Activated T-helper 17 cell treated with anti-CD3 and anti-CD28 coated beads, Interleukin-2, amount 50 U/mL, for 72 hours (primary cell): ENCODE measurements at regions not wholly inside any gene's neighbourhood (a gene's known extent, or its start where the extent isn't known, plus 50 kb on each side); places are given as distances from the start of the nearest gene placed in this dataset.
"Not testable (repeated sequence)": the region's sequence is repeated elsewhere in the genome, so short reads cannot be mapped to it uniquely, and the experiment has no call there.

ENCODE experiments used
- ATAC-seq: fragments of 150-1000 bp; cut with Tn5 transposase; replicated peaks from 2 replicates; pipeline ENCODE4 v1.10.0; 2021; ENCODE audit warnings: mild to moderate bottlenecking, moderate library complexity
- H3K27ac Mint-ChIP-seq: one replicate; pipeline ENCODE4 v1.8.0; 2022; ENCODE audit warnings: mixed read lengths
- H3K27me3 Mint-ChIP-seq: one replicate; pipeline ENCODE4 v1.8.0; 2022; ENCODE audit warnings: mixed read lengths
- H3K36me3 Mint-ChIP-seq: one replicate; pipeline ENCODE4 v1.8.0; 2022; ENCODE audit warnings: low read depth, mild to moderate bottlenecking, mixed read lengths
- H3K4me1 Mint-ChIP-seq: one replicate; pipeline ENCODE4 v1.8.0; 2022; ENCODE audit warnings: mixed read lengths
- H3K4me3 Mint-ChIP-seq: one replicate; pipeline ENCODE4 v1.8.0; 2022; ENCODE audit warnings: mild to moderate bottlenecking, mixed read lengths
- H3K9me3 Mint-ChIP-seq: one replicate; pipeline ENCODE4 v1.8.0; 2022; ENCODE audit warnings: mixed read lengths

DNA sequence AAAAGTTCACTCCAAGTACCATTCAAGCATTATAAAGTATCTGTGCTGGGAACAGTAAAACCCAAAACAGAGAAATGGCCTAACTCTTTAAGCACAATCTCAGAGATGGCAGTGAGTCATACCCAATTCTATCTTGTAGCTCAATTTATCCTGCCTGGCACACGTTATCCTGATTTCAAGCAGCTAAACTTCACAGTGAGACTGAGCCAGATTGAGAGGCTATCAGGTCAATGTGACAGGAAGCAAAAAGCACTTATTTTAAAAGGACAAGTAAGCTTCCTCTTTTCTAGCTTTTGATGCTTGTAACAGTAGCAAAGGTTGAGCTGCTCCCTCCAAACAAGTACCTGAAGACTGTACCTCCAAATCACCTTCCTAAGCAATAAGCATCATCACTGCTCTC lies 324.9 kb downstream of the NAF1 start:
- Mint-ChIP-seq H3K36me3 (no peaks in the 10 kb centered on the region), H3K27ac (no peak overlapping the region), H3K27me3 (no peaks in the 10 kb centered on the region), H3K4me1 (no peaks in the 10 kb centered on the region), H3K9me3 (peaks cover 4% of the 10 kb centered on the region), H3K4me3 (no peak overlapping the region)
- no peak for ATAC-seq

DNA sequence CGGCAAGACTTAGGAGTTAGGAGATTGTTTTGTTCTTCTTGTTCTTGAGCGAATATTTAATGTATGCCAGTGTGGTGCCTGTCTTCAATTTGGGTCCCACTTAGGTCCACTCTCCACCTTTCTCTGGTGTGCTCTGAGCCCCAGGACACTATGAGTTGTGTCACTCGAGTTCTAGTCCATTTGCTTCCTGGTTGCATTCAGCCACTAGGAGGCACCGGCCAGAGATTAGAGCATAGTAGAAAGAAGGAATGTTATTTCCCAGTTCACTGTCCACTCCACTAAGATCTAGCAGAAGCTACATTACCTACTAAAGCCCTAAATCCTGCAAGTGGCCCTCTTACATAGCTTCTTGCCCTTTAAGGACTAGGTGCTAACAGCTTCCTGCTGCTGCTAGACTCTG lies 326.9 kb downstream of the NAF1 start:
- Mint-ChIP-seq H3K4me1 (no peaks in the 10 kb centered on the region), H3K4me3 (no peak overlapping the region), H3K27ac (no peak overlapping the region), H3K9me3 (peaks cover 4% of the 10 kb centered on the region), H3K27me3 (no peaks in the 10 kb centered on the region), H3K36me3 (no peaks in the 10 kb centered on the region)
- no peak for ATAC-seq

DNA sequence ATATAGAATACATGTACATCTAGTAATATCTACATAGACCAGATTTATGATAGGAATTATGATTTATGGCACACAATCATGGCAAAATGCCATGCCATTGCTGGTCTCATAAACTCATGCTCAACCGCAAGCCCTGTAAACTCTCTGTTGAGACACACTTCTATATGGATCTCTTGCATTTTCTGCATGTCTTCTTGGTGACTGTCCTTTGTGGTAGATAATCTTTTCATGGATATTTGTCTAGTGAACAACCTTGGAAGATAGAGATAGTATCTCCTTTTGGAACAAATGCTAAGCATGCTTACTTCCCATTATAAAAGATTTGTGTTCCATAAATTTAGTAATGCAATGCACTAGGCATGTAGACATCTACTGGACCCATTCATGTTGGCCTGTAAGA lies 328.0 kb downstream of the NAF1 start:
- no peak for ATAC-seq
- Mint-ChIP-seq H3K36me3 (no peaks in the 10 kb centered on the region), H3K4me1 (no peaks in the 10 kb centered on the region), H3K4me3 (no peak overlapping the region), H3K27ac (no peak overlapping the region), H3K27me3 (no peaks in the 10 kb centered on the region), H3K9me3 (peaks cover 4% of the 10 kb centered on the region)

DNA sequence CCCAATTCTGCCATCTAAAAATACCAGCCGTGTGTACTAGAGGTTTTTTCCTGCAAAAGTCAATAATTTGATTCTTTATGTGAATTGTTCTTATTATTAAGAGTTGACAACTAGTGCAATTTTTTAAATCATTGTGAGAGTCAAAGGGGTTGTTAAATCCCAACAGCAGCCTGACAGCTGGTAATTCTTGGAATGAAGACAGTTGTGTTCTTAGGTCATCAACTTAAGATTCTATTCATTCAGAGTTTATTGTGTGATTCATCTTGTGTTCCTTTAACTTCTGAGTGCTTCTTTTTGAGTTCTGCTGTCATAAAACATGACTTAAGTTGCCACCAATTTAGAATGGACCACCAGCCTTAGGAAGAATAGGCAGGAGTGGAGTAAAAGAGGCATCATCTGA lies 329.0 kb downstream of the NAF1 start:
- H3K36me3 Mint-ChIP-seq = no peaks in the 10 kb centered on the region
- H3K27me3 Mint-ChIP-seq = no peaks in the 10 kb centered on the region
- H3K27ac Mint-ChIP-seq = no peak overlapping the region
- peaks cover 4% of the 10 kb centered on the region for H3K9me3 Mint-ChIP-seq
- no peaks in the 10 kb centered on the region for H3K4me1 Mint-ChIP-seq
- no peak for ATAC-seq
- no peak overlapping the region for H3K4me3 Mint-ChIP-seq

DNA sequence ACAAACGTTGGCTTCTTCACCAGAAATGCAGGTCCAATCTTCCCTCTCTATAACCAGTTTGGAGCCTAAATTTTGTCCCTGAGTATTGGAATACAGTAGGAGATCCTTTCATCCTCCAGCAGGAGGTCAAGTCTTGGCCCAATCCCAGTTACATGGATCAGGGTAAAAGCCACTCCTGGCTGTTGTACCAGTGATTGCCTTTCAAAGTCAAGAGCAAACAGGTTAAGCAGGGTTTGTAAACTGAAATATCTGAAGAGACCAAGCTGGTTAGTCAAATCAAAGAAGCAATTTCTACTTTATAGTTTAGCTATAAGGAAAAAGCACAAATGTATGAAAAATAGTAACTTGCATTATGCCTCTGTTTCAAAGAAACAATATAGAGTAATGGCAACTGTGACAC lies 329.4 kb downstream of the NAF1 start:
- Mint-ChIP-seq H3K27ac (no peak overlapping the region), H3K27me3 (no peaks in the 10 kb centered on the region)

DNA sequence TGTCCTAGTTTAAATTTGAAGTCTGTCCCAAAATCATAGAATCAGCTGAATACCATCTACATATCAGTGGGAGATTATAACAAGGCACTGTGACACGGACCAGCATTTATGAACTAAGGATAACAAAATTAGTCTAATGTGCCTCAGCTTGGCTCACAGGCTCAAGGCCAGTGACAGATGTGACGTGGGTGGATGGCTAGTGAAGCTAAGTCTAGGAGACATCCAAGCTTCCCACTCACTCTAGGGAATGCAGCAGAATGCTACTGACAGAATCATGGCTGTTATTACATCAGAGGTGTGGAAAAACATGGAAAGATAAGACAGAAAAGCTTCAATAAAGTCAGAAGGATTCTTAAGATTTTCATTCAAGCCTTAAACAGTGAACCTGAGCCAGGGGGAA lies 329.9 kb downstream of the NAF1 start:
- Mint-ChIP-seq H3K4me1 (no peaks in the 10 kb centered on the region), H3K36me3 (no peaks in the 10 kb centered on the region), H3K9me3 (peaks cover 4% of the 10 kb centered on the region), H3K27me3 (no peaks in the 10 kb centered on the region), H3K4me3 (no peak overlapping the region), H3K27ac (no peak overlapping the region)
- no peak for ATAC-seq

More for the DNA sequence above, 329.4 kb downstream of the NAF1 start:
- Mint-ChIP-seq H3K4me1 (no peaks in the 10 kb centered on the region), H3K36me3 (no peaks in the 10 kb centered on the region), H3K9me3 (peaks cover 4% of the 10 kb centered on the region), H3K4me3 (no peak overlapping the region)
- ATAC-seq = no peak

DNA sequence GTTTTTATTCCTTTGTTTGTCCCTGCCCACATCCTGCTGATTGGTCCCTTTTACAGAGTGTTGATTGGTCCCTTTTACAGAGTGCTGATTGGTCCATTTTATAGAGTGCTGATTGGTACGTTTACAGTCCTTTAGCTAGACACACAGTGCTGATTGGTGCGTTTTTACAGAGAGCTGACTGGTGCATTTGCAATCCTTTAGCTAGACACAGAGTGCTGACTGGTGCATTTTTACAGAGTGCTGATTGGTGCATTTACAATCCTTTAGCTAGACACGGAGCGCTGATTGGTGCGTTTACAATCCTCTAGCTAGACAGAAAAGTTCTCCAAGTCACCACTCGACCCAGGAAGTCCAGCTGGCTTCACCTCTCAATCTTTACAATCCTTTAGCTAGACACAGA lies 330.4 kb downstream of the NAF1 start:
- H3K36me3 Mint-ChIP-seq, H3K27ac Mint-ChIP-seq, H3K27me3 Mint-ChIP-seq, H3K4me1 Mint-ChIP-seq, H3K9me3 Mint-ChIP-seq, ATAC-seq, H3K4me3 Mint-ChIP-seq: not testable (repeated sequence)

DNA sequence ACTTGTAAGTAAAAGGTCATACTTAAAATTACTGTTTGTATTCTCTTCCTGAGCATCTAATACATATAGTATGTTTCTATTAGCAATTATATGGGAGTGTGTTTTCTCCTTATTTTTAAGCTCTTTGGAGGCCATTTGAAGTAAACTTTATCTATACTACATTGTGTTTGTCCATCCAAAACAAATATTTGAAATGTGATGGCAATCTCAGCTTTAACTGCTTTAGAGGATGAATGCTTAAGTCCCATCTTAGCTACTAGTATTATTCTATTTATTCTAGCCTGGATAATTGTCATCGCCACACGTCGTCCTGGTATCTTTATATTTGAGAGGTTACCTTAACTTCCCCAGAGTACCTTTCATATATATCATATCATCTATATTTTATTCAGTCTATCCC lies 335.8 kb downstream of the NAF1 start:
- H3K9me3 Mint-ChIP-seq = no peaks in the 10 kb centered on the region
- ATAC-seq = no peak
- H3K4me3 Mint-ChIP-seq = no peak overlapping the region
- H3K4me1 Mint-ChIP-seq = no peaks in the 10 kb centered on the region
- no peak overlapping the region for H3K27ac Mint-ChIP-seq
- H3K27me3 Mint-ChIP-seq = no peaks in the 10 kb centered on the region
- no peaks in the 10 kb centered on the region for H3K36me3 Mint-ChIP-seq

DNA sequence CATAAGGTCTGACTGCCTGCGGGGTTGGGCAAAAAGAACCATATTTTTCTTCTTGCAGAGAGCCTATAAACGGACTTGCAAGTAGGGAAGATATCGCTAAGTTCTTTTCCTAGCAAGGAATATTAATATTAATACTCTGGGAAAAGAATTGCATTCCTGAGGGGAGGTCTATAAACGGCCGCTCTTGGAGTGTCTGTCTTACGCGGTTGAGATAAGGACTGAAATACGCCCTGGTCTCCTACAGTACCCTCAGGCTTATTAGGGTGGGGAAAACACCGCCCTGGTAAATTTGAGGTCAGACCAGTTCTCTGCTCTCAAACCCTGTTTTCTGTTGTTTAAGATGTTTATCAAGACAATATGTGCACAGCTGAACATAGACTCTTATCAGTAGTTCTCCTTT lies 349.3 kb downstream of the NAF1 start:
- not testable (repeated sequence) for H3K27ac Mint-ChIP-seq, H3K4me3 Mint-ChIP-seq, H3K36me3 Mint-ChIP-seq, H3K9me3 Mint-ChIP-seq, H3K27me3 Mint-ChIP-seq, H3K4me1 Mint-ChIP-seq, ATAC-seq

DNA sequence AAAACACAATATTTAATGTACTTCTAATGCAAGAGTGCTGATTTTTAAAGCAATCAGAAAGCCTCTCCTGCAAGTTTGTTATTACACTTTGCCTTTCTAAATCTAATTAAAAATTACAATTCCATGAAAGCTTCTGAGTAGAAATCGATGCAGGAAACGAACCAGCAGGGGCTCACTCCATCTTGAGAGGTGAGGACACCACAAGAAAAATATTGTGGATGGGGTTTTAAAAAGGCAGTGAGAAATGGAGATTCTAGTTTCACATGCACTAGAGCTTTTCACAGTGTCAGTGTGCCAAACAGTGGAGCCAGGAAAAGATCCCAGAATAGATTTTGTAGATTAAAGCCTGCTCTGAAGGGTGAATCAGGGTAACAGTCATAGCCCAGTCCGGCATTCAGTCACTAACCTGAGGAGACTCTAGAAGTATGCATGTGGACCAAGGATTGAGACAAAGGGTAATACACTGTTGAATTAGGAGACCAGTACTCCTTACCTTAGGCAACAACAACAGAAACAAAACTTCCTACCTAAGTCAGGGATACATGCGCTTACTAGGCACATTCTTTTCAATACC lies 362.3 kb downstream of the NAF1 start:
- ATAC-seq = no peak
- Mint-ChIP-seq H3K27me3 (no peaks in the 10 kb centered on the region), H3K9me3 (no peaks in the 10 kb centered on the region), H3K27ac (no peak overlapping the region), H3K4me3 (no peak overlapping the region), H3K36me3 (no peaks in the 10 kb centered on the region), H3K4me1 (no peaks in the 10 kb centered on the region)

DNA sequence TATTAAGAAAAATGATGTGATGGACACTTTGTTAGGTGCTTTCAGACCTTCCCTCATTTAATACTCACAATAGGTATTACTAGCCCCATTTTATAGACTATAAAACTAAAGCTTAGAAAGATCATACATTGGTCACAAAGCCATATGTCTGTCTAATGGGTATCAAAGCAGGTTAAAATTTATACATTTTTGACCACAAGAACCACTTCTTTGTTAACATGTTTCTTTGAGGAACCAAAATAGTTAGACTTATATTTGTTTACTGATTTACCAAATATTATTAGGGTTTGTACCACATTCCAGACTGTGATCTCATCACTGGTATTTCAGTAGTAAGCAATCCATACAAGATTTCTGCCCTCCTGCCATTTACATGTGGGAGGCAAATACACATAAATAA lies 363.3 kb downstream of the NAF1 start:
- no peaks in the 10 kb centered on the region for H3K4me1 Mint-ChIP-seq
- H3K9me3 Mint-ChIP-seq = no peaks in the 10 kb centered on the region
- H3K36me3 Mint-ChIP-seq = no peaks in the 10 kb centered on the region
- H3K4me3 Mint-ChIP-seq = no peak overlapping the region
- no peak overlapping the region for H3K27ac Mint-ChIP-seq
- H3K27me3 Mint-ChIP-seq = no peaks in the 10 kb centered on the region
- ATAC-seq = no peak

DNA sequence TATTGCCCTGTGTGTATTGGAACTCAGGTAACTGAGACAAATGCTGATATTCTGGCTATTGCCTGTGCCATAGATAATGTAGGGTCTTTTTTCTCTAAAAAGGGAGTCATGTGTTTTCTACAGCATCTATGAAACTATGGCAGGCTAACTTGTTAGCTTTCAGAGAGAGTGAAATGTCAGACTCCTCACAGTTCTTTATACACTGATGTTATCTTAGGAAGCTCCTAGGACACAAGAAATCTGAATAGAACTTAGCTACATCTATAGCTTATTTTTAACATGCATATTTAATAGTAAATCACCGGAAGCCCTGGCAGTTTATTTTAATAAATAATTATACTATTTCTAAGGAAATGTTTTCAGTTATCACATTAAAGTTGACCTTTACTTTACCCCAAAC lies 369.6 kb downstream of the NAF1 start:
- Mint-ChIP-seq H3K4me3 (no peak overlapping the region), H3K27ac (no peak overlapping the region), H3K9me3 (no peaks in the 10 kb centered on the region), H3K4me1 (no peaks in the 10 kb centered on the region), H3K27me3 (no peaks in the 10 kb centered on the region), H3K36me3 (no peaks in the 10 kb centered on the region)
- no peak for ATAC-seq

DNA sequence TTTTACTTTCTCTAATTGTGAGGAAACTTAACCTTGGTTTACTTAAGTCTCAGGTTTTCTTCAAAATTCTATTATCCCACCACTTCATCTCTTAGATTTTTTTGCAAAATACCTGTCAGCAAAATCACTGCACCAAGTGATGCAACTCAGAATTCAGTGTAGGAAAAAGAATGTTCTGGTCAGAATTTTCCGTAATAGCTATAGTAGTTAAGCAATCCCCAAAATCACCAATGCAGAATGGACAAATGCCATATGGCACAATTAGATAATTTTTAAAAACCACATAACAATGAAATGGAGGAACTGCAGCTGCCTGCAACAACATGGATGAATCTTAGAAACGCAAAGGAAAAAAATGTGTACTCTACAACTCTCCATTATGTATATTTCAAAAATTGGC lies 373.1 kb downstream of the NAF1 start:
- Mint-ChIP-seq H3K27ac (no peak overlapping the region), H3K4me3 (no peak overlapping the region), H3K4me1 (no peaks in the 10 kb centered on the region), H3K27me3 (no peaks in the 10 kb centered on the region), H3K9me3 (peaks cover 5% of the 10 kb centered on the region), H3K36me3 (no peaks in the 10 kb centered on the region)
- ATAC-seq = no peak

DNA sequence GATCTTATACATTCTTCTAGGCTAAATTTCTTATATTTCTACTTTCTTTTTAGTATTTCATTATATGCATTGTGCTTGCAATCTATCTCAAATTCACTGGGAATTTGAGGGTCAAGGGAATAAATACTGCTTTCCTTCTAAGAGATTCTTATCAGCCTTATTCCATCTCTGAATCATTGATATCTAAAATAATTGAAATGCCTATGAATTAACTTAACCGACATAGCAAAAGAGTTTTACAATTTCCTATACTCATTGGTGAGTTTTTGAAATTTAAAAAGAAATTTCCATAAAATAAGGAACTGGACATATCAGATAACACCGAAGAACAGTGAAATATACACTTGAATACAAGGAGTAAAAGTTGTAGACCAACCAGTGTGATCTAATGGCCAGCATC lies 373.7 kb downstream of the NAF1 start:
- H3K4me3 Mint-ChIP-seq = no peak overlapping the region
- peaks cover 9% of the 10 kb centered on the region for H3K9me3 Mint-ChIP-seq
- H3K36me3 Mint-ChIP-seq = no peaks in the 10 kb centered on the region
- no peaks in the 10 kb centered on the region for H3K4me1 Mint-ChIP-seq
- no peak overlapping the region for H3K27ac Mint-ChIP-seq
- no peak for ATAC-seq
- H3K27me3 Mint-ChIP-seq = no peaks in the 10 kb centered on the region

DNA sequence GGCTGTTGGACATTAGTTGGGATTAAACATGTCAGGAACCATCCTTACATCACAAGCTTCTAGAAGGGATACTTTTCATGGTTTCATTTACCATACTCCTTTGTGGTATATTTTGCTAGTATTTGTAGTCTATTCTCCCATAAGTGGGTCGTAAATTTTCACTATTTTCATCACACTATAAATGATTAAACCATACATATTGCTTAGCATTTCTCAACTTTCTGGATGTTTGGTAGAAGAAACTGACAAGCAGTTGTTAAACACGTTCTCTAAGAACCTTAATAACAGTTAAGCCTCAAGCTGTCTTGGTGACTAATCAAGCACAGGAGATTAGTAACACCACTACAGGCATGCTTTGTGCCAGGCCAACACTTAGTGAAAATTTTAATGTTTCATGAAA lies 375.5 kb downstream of the NAF1 start:
- no peaks in the 10 kb centered on the region for H3K4me1 Mint-ChIP-seq
- H3K36me3 Mint-ChIP-seq = no peaks in the 10 kb centered on the region
- H3K27ac Mint-ChIP-seq = no peak overlapping the region
- ATAC-seq = no peak
- H3K4me3 Mint-ChIP-seq = no peak overlapping the region
- no peaks in the 10 kb centered on the region for H3K27me3 Mint-ChIP-seq
- H3K9me3 Mint-ChIP-seq = peaks cover 9% of the 10 kb centered on the region

DNA sequence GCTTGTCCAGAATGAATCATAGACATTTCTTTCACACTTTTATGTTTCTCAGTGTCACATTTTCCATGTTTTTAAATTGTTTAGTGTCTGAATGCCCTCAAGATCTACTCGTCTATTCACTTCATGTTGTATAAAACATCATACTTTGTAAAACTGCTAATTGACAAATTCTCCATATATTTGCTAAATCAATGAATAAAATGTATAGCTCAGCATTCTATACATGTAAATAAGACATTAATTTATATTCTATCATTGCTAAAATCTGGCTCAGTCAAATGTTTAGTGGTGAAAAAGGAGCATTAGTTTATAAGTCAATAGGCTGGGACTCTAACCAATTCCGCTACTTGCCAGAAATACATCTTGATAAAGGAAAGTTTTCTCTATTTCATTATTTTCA lies 379.6 kb downstream of the NAF1 start:
- H3K4me3 Mint-ChIP-seq = no peak overlapping the region

More for the DNA sequence above, 379.6 kb downstream of the NAF1 start:
- Mint-ChIP-seq H3K4me1 (no peaks in the 10 kb centered on the region), H3K9me3 (peaks cover 9% of the 10 kb centered on the region), H3K36me3 (no peaks in the 10 kb centered on the region), H3K27ac (no peak overlapping the region), H3K27me3 (no peaks in the 10 kb centered on the region)
- no peak for ATAC-seq
